ENCODE measurements at regions not wholly inside any gene's neighbourhood (a gene's known extent, or its start where the extent isn't known, plus 50 kb on each side); places are given as distances from the start of the nearest gene placed in this dataset.

DNA sequence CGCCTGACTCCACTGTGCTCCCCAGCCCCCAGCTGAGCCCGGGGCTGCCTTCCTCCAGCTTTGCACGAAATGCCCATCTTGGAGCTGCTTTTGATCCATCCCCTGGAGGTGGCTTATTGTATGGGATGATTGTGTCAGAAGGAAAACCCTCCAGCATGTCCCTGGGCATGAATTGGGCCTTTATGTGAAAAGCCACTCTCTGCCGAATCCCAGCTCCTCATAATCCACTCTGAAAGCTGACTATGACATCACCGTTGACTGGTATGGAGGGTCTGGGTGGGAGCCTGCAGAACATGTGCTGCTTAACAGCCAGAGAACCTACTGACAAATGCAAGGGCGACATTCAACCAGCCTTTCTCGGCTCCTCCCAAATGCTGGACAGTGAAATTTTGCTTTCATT lies 74.6 kb downstream of the NENF start:
- ChIA-PET RAD21 (ENCODE audit: unreplicated experiment) (no interaction called here), CTCF (interaction anchor here (0.6 kb wide), 1 partner anchor 146 kb away, joined by 3 read pairs; no protein-coding TSS in a partner anchor), SMC1A (ENCODE audit: uncharacterized antibody, unreplicated experiment) (interaction anchor here (0.6 kb wide), 1 partner anchor 87 kb away, joined by 3 read pairs; no protein-coding TSS in a partner anchor), POLR2A (no interaction called here)
- Histone ChIP-seq H3K4me3 (no peak overlapping the region), H2AFZ (ENCODE audit: control insufficient read depth, low read depth, low read length) (no peak overlapping the region), H3K9ac (ENCODE audit: control insufficient read depth, insufficient read depth, low read length) (no peak overlapping the region), H3K79me2 (ENCODE audit: control insufficient read depth, insufficient read depth, low read length) (no peaks in the 10 kb centered on the region), H4K20me1 (ENCODE audit: control insufficient read depth, insufficient read depth) (no peaks in the 10 kb centered on the region), H3K27me3 (replicated peaks in 1 of 2; ENCODE audit: control insufficient read depth in 2 of 2, insufficient read depth in 2 of 2, low read length in 1 of 2) (peaks cover 2% of the 10 kb centered on the region in 2 experiments; a peak in 2 of 4 replicates), H3K4me2 (ENCODE audit: control insufficient read depth, insufficient read depth) (no peak overlapping the region), H3K27ac (ENCODE audit: control insufficient read depth, insufficient read depth) (no peak overlapping the region), H3K4me1 (ENCODE audit: control insufficient read depth, insufficient read depth, low read length) (peaks cover 2% of the 10 kb centered on the region; the same call in 1 of the 2 replicates), H3K36me3 (ENCODE audit: control insufficient read depth in 2 of 2, insufficient read depth in 2 of 2, low read length in 1 of 2) (no peaks in the 10 kb centered on the region), H3K9me3 (replicated peaks; ENCODE audit: control insufficient read depth, insufficient read depth, low read length) (no peaks in the 10 kb centered on the region; the same call in 2 of the 3 replicates)
- FAIRE-seq (no peak), ATAC-seq (no peak), DNase-seq (ENCODE audit: low read depth, low spot score) (no peak)
- intact Hi-C loops (cut with micrococcal nuclease; ENCODE audit: unreplicated experiment) (no loop called here), in situ Hi-C loops (cut with MboI) (no loop called here)
- TF ChIP-seq PAX8 (IDR thresholded peaks at IDR 0.05) (no peak), TCF7 (IDR thresholded peaks at IDR 0.05; ENCODE audit: borderline replicate concordance) (no peak), MTA2 (IDR thresholded peaks at IDR 0.05; ENCODE audit: low read depth) (no peak), MYC (IDR thresholded peaks at IDR 0.05; ENCODE audit: insufficient read depth, insufficient read length, insufficient replicate concordance, low read length, severe bottlenecking) (no peak), SRF (IDR thresholded peaks at IDR 0.05; ENCODE audit: low read depth in 2 of 2, low read length in 2 of 2) (no peak), NR2F1 (conservative IDR thresholded peaks at IDR 0.05) (no peak), KAT2A (conservative IDR thresholded peaks at IDR 0.05; ENCODE audit: control insufficient read depth, low read depth, low read length) (no peak), WRNIP1 (IDR thresholded peaks at IDR 0.05; ENCODE audit: borderline replicate concordance, low read depth, low read length) (no peak)
- 45% methylated on average over 7 of the region's 7 CpGs for WGBS (ENCODE audit: insufficient coverage, insufficient replicate concordance, low lambda C conversion rate, missing lambda C conversion rate)
- BruUV-seq (replicated peaks) = no TSS peak
